ENCODE measurements at regions not wholly inside any gene's neighbourhood (a gene's known extent, or its start where the extent isn't known, plus 50 kb on each side); places are given as distances from the start of the nearest gene placed in this dataset.

DNA sequence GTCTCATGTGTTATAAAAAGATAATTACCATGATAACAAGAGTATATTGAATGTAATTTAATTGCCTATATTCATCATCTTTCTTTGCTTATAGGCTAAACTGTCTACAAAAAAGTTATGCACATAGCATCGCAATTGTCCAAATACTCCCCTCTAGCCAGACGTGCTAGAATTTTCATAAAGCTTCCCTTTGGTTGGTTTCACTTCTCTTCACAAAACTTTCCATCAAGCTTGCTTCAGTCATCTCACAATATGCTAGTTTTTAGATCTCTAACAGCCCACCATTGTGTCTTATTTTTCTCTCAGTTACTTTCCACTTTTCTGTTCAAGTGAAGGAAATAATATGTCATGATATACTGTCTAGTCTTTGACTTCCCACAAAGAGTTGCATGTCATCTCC lies 448.3 kb upstream of the SPANXN1 start:
- Histone ChIP-seq H2AFZ (ENCODE audit: control insufficient read depth, low read length) (no peak overlapping the region), H3K27ac (ENCODE audit: control insufficient read depth, insufficient read depth, low read length) (no peak overlapping the region), H3K9ac (ENCODE audit: control insufficient read depth, extremely low read depth, insufficient read depth, low read length) (no peak overlapping the region), H3K9me1 (ENCODE audit: control insufficient read depth, extremely low read depth, insufficient read depth, low read length) (no peaks in the 10 kb centered on the region), H3K4me2 (ENCODE audit: control insufficient read depth, extremely low read depth, insufficient read depth, low read depth, low read length) (no peak overlapping the region), H3K36me3 (ENCODE audit: control insufficient read depth in 2 of 2, extremely low read depth in 1 of 2, insufficient read depth in 2 of 2, low read length in 2 of 2) (no peaks in the 10 kb centered on the region), H3K4me1 (ENCODE audit: control insufficient read depth, extremely low read depth, insufficient read depth, low read length) (peaks cover 6% of the 10 kb centered on the region), H3K9me3 (ENCODE audit: control insufficient read depth, low read depth, low read length) (no peaks in the 10 kb centered on the region), H3K27me3 (ENCODE audit: control insufficient read depth, extremely low read depth, insufficient read depth, low read length) (no peaks in the 10 kb centered on the region), H4K20me1 (ENCODE audit: control insufficient read depth, extremely low read depth, insufficient read depth, low read length) (no peaks in the 10 kb centered on the region), H3K4me3 (ENCODE audit: control insufficient read depth in 2 of 3, extremely low read depth in 1 of 3, insufficient read depth in 2 of 3, low read depth in 1 of 3, low read length in 3 of 3) (no peak overlapping the region), H3K79me2 (ENCODE audit: control insufficient read depth, insufficient read depth, low read length) (no peaks in the 10 kb centered on the region)
- no peak for DNase-seq (ENCODE audit: low read depth, low spot score)
- dilution Hi-C loops (cut with MboI; ENCODE audit: extremely low pct_ligation_motif_present, low sequenced_read_pairs), result no loop called here
- no peak for FAIRE-seq
- no peak for TF ChIP-seq EZH2 (IDR thresholded peaks at IDR 0.05; ENCODE audit: low read length)
- TF ChIP-seq, protein P1, sequence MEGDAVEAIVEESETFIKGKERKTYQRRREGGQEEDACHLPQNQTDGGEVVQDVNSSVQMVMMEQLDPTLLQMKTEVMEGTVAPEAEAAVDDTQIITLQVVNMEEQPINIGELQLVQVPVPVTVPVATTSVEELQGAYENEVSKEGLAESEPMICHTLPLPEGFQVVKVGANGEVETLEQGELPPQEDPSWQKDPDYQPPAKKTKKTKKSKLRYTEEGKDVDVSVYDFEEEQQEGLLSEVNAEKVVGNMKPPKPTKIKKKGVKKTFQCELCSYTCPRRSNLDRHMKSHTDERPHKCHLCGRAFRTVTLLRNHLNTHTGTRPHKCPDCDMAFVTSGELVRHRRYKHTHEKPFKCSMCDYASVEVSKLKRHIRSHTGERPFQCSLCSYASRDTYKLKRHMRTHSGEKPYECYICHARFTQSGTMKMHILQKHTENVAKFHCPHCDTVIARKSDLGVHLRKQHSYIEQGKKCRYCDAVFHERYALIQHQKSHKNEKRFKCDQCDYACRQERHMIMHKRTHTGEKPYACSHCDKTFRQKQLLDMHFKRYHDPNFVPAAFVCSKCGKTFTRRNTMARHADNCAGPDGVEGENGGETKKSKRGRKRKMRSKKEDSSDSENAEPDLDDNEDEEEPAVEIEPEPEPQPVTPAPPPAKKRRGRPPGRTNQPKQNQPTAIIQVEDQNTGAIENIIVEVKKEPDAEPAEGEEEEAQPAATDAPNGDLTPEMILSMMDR (optimal IDR thresholded peaks at IDR 0.05 in 1 of 3, IDR thresholded peaks at IDR 0.05 in 1 of 3, conservative IDR thresholded peaks at IDR 0.05 in 1 of 3; ENCODE audit: extremely low read depth in 1 of 3, insufficient read depth in 2 of 3, low read length in 3 of 3), result no peak

- dilution Hi-C loops (cut with MboI; ENCODE audit: extremely low pct_ligation_motif_present, low sequenced_read_pairs), result no loop called here
- H3K36me3 ChIP-seq (ENCODE audit: control insufficient read depth in 2 of 2, extremely low read depth in 1 of 2, insufficient read depth in 2 of 2, low read length in 2 of 2), result no peaks in the 10 kb centered on the region
These were observed 445.5 kb upstream of the SPANXN1 start for GRCh38 chrX:144801786-144802185.

More at GRCh38 chrX:144801786-144802185, 445.5 kb upstream of the SPANXN1 start:
- peak overlapping the region; percentile 27 for H3K4me2 ChIP-seq (ENCODE audit: control insufficient read depth, extremely low read depth, insufficient read depth, low read depth, low read length)
- H3K79me2 ChIP-seq (ENCODE audit: control insufficient read depth, insufficient read depth, low read length), result no peaks in the 10 kb centered on the region
- H3K9ac ChIP-seq (ENCODE audit: control insufficient read depth, extremely low read depth, insufficient read depth, low read length), result no peak overlapping the region
- H3K27me3 ChIP-seq (ENCODE audit: control insufficient read depth, extremely low read depth, insufficient read depth, low read length), result no peaks in the 10 kb centered on the region
- H3K9me1 ChIP-seq (ENCODE audit: control insufficient read depth, extremely low read depth, insufficient read depth, low read length), result no peaks in the 10 kb centered on the region
- H3K4me3 ChIP-seq (ENCODE audit: control insufficient read depth in 2 of 3, extremely low read depth in 1 of 3, insufficient read depth in 2 of 3, low read depth in 1 of 3, low read length in 3 of 3), result no peak overlapping the region
- H4K20me1 ChIP-seq (ENCODE audit: control insufficient read depth, extremely low read depth, insufficient read depth, low read length), result no peaks in the 10 kb centered on the region
- H3K4me1 ChIP-seq (ENCODE audit: control insufficient read depth, extremely low read depth, insufficient read depth, low read length), result peaks cover 6% of the 10 kb centered on the region
- peak overlapping the region; percentile 43 for H2AFZ ChIP-seq (ENCODE audit: control insufficient read depth, low read length)
- H3K27ac ChIP-seq (ENCODE audit: control insufficient read depth, insufficient read depth, low read length), result peak overlapping the region; percentile 74
- no peak for TF ChIP-seq EZH2 (IDR thresholded peaks at IDR 0.05; ENCODE audit: low read length)
- TF ChIP-seq, protein P1 (optimal IDR thresholded peaks at IDR 0.05 in 1 of 3, IDR thresholded peaks at IDR 0.05 in 1 of 3, conservative IDR thresholded peaks at IDR 0.05 in 1 of 3; ENCODE audit: extremely low read depth in 1 of 3, insufficient read depth in 2 of 3, low read length in 3 of 3), result no peak
- FAIRE-seq, result no peak
- no peak for DNase-seq (ENCODE audit: low read depth, low spot score)
- no peaks in the 10 kb centered on the region for H3K9me3 ChIP-seq (ENCODE audit: control insufficient read depth, low read depth, low read length)
